GM19438 (cell line): ENCODE measurements at regions not wholly inside any gene's neighbourhood (a gene's known extent, or its start where the extent isn't known, plus 50 kb on each side); places are given as distances from the start of the nearest gene placed in this dataset.
"Not testable (repeated sequence)": the region's sequence is repeated elsewhere in the genome, so short reads cannot be mapped to it uniquely, and the experiment has no call there.

Experiments
- ATAC-seq: cut with Tn5 transposase; IDR thresholded peaks from one replicate; pipeline ENCODE4 v1.9.1; 2021; ENCODE audit warnings: low read depth; ENCODE audit not compliant: unreplicated experiment

- ATAC-seq, result no peak
Observed at GRCh38 chr2:12017499-12018157, 271.2 kb downstream of the LPIN1 start.

- ATAC-seq, result not testable (repeated sequence)
Observed at GRCh38 chr2:12018726-12019125, 272.3 kb downstream of the LPIN1 start.

- ATAC-seq, result no peak
Observed at GRCh38 chr2:12020833-12021469, 274.5 kb downstream of the LPIN1 start.

DNA sequence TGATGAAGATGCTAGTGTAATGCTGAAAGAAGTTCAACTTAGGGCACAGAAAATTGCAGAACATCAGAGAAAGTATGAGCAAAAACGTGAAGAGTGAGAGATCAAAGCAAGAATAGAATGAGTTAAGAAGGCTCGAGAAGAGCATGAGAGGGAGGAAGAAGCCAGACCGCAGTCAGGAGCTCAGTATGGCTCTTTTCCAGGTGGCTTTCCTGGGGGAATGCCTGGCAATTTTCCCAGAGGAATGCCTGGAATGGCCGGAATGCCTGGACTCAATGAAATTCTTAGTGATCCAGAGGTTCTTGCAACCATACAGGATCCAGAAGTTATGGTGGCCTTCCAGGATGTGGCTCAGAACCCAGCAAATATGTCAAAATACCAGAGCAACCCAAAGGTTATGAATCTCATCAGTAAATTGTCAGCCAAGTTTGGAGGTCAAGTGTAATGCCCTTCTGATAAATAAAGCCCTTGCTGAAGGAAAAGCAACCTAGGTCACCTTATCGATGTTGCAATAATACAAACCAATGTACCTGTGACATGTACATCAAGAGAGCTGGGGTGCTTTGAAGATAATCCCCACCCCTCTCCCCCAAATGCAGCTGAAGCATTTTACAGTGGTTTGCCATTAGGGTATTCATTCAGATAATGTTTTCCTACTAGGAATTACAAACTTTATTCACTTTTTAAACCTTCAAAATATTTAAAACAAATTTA, 277.9 kb downstream of the LPIN1 start:
- not testable (repeated sequence) for ATAC-seq

DNA sequence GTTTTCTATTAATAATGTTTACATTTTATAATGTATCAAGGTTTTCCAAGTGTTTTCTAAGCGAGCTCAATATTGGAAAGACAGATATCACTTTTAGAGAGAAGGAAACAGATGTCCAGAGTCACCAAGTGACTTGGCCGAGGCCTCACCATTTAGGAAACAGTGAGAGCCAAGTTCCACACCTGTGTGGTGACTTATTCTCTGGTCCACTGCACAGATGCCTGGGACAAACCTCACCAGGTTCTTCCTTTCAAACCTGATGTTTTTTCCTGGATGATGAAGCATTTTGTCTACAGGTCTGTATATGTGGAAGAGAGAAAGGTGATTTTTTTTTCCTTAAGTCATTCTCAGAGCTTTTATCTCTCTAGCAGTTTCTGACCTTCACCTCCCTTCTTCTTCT, 280.7 kb downstream of the LPIN1 start:
- ATAC-seq, result no peak

- no peak for ATAC-seq
Observed at GRCh38 chr2:12031866-12032265, 285.4 kb downstream of the LPIN1 start.

DNA sequence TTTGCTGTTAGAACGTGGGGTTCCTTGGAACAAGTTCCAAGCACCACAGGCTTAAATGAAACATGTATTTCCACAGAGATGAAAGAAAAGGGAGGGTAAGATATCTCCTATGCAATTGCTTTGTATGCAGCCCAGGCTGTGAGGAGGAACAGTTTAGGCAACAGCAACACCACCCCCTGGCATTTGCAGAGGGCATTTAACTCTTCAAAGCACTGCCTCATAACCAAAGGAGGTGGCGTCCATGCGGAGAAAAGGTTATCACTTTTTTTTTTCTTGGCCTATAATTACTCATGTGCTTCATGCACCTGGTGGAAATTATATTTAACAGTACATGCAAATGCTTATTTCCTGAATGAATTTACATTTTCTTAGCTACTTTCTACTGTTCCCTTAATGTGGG, 286.0 kb downstream of the LPIN1 start:
- no peak for ATAC-seq

DNA sequence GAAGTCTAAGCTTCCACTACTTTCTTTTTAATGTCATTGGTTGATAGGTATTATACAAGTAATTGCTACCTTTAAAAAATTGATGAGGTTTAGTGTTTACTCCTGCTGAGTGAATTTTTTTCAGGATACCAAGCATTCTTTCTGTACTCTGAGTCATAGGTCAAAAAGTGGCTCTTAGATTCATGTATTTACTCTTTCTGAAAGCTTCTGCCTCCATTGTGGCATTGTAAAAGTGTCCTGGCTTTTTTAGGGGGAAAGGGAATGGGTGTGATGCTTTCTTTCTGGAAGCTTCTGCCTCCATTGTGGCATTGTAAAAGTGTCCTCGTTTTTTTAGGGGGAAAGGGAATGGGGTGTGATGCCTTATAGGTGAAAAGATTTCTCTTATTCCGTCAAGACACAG, 286.5 kb downstream of the LPIN1 start:
- ATAC-seq, result no peak

GRCh38 chr2:12033494-12033893, 287.1 kb downstream of the LPIN1 start:
- no peak for ATAC-seq

DNA sequence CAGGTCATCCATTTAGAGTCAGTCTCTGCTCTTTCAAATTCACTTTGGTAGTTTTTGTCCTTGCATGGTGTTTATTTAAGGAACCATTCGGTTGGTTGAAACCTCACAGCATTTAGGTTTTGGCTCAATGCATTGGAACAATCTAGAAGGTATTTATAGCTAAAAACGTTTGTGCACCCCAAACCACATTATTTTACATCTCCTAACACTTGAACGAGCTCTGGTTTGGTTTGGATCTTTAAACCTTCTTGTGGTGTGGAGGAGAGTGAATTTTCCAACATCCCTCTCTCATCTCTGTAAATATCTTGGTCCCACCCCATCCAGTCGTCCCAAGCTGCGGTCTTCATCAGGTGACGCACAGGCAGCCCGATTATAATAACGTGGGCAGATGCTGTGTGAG, 287.9 kb downstream of the LPIN1 start:
- ATAC-seq, result no peak

DNA sequence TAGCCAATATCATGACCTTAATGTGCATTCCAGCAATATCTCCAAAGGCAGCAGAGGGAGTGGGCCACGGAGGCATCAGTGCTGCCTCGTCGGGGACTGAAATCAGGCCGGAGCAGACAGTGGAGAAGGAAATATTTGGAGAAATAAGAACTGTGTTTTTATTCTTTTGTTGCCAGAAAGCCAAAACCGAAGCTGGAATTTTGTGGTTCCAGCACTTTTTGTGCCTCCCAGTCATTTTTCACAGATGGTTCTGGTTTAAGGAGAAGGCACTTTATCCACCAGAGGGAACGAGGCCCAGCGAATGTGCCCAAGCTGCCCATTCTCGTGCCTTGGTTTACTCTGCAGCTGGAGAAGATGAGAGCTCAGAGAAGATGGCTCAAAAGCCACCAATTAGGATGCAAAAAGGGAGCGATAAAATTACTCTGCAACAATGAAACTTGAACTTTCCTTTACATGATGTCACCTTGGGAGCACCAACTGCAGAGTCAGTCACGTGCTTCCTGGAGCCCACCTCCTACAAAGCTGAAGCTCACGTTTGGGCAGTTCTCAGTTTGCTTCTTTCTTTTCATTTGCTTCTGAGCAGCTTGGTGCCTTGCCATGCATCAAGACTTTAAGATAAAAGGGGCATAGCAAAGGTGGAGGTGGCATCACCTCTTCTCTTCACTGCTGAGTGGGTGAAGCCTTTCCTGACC, 288.7 kb downstream of the LPIN1 start:
- ATAC-seq, result no peak

DNA sequence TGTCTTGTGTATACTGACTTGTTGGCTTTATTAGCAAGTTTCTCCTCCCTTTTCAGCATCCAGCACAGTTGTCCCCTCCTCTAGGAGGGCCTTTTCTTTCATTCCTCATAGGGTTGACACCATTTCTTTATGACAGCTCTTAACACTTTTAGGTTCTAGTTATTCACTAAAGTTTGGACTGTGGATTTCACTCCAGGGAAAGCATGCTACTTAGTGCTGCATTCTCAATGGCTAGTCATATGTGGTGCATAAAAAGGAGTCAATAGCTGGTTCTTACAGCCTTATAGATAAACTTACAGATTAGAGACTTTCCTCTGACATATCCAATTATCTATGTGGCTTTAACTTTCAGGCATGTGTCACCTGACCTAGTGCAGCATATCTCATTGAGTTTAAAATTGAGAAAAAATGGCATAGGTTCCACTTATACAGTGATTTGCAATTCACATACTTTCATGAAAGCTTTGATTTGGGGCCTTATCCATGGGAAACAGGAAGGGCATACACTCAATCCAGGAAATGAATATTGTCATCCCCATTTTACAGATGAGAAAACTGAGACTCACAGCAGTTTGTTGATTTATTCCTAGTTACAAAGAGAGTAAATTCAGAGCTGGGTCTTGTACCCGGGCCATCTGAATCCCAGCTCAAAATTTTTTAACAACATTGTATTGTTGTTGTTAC, 289.7 kb downstream of the LPIN1 start:
- ATAC-seq, result no peak

GRCh38 chr2:12036640-12036983, 290.2 kb downstream of the LPIN1 start:
- ATAC-seq, result no peak

- ATAC-seq, result no peak
Observed at GRCh38 chr2:12037301-12037700, 290.9 kb downstream of the LPIN1 start.

GRCh38 chr2:12041236-12041635, 294.8 kb downstream of the LPIN1 start:
- ATAC-seq, result no peak

- no peak for ATAC-seq
Observed at GRCh38 chr2:12043131-12043530, 296.7 kb downstream of the LPIN1 start.

GRCh38 chr2:12044857-12045256, 298.4 kb downstream of the LPIN1 start:
- peak; percentile 48 for ATAC-seq

DNA sequence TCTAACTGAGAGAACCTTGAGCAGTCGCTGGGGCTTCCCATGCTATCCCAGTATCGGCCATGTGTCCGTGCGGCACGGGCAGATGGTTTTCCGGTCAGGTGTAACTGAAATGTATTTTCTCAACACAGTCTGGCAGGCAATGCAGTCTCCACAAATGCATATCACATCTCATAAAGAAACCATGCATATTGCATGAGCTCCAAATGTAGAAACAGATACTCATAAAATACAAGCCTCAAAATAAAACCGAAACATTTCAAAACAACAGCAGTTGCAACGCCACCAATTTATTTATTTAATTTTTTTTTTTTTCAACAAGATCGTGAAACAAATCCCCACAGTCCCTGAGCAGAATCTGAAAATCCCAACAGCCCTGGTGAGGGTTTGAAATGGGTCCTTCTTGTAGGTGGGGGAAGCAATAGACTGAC, 299.4 kb downstream of the LPIN1 start:
- peak; percentile 41 for ATAC-seq

DNA sequence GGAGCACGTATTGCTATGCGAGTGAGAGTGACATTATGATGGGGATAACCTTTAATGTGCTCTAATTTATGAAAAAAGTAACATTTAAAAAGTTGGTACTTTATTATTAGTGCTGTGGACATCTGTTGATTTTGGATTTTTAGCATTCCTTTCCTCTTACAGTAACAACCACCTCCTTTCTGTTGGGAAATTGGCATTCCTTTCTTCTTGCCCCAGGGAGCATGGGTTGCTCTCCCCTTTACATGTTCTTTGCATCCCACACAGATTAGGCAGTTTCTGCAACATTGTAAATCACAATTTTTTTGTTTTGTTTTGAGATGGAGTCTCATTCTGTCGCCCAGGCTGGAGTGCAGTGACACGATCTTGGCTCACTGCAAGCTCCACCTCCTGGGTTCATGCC, 300.2 kb downstream of the LPIN1 start:
- ATAC-seq, result no peak

DNA sequence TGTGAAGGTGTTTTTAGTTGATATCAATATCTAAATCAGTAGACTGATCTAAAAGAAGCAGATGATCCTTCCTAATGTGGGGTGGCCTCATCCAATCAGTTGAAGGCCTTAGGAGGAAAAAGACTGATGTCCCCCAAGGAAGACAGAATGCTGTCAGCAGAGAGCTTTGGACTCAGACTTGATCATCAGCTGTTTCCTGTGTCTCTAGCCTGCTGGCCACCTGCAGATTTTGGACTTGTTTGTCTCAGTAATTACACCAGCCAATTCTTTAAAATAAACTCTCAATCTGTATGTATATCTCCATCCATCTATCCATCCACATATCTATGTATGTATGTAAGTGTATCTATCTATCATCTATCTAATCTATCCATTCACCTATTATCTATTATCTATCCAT, 301.3 kb downstream of the LPIN1 start:
- ATAC-seq, result no peak

- ATAC-seq, result no peak
Observed at GRCh38 chr2:12048550-12048949, 302.1 kb downstream of the LPIN1 start.
